SK-N-SH (cell line): ENCODE measurements at regions not wholly inside any gene's neighbourhood (a gene's known extent, or its start where the extent isn't known, plus 50 kb on each side); places are given as distances from the start of the nearest gene placed in this dataset.

ENCODE experiments used
- CTCF ChIA-PET: fragments of 300-600, 350-600 bp; formaldehyde crosslinking; extraction: SDS; loops from one replicate; lab custom pipeline; 2021; lab: Yijun Ruan, JAX
- POLR2A ChIA-PET: fragments of 350-600 bp; sonication (Branson Sonifier 250); formaldehyde crosslinking; extraction: SDS; loops from one replicate; lab custom pipeline; 2020; ENCODE audit warnings: antibody characterized with exemption, inconsistent platforms; lab: Yijun Ruan, JAX
- DNase-seq: peaks from one replicate; pipeline ENCODE4 v3.0.0; 2012
- H2AFZ ChIP-seq: fragments of 200-600 bp; sonication (generic); 2 replicates; pipeline ENCODE4 v1.8.1; 2016; ENCODE audit warnings: antibody characterized with exemption, mild to moderate bottlenecking, low read depth
- H3F3A ChIP-seq: fragments of 200-600 bp; sonication (generic); replicated peaks from 2 replicates; pipeline ENCODE3; 2016; ENCODE audit warnings: antibody characterized with exemption, mild to moderate bottlenecking; ENCODE audit not compliant: insufficient read depth
- H3K27ac ChIP-seq, 2 experiments: fragments of 200-500 bp in 1 of 2; fragments of 200-600 bp in 1 of 2; sonication (Bioruptor generic) in 1 of 2; sonication (generic), shearing (Covaris generic) in 1 of 2; 2 replicates each; pipeline versions ENCODE4 v1.5.1 to v1.6.1; 2014 to 2016; ENCODE audit warnings: low read depth in 2 of 2, inconsistent platforms in 1 of 2, low read length in 1 of 2, mild to moderate bottlenecking in 1 of 2, mixed read lengths in 1 of 2
- H3K27me3 ChIP-seq: fragments of 200-600 bp; sonication (generic), shearing (Covaris generic); 2 replicates; pipeline ENCODE4 v1.6.1; 2016; ENCODE audit warnings: mixed run types; ENCODE audit not compliant: insufficient read depth
- H3K36me3 ChIP-seq, 2 experiments: fragments of 200-500 bp in 1 of 2; fragments of 200-600 bp in 1 of 2; sonication (Bioruptor generic) in 1 of 2; sonication (generic) in 1 of 2; replicated peaks in 1 of 2; 2 replicates each; pipeline versions ENCODE3 to v1.5.1; 2014 to 2016; ENCODE audit warnings: low read length in 1 of 2, mild to moderate bottlenecking in 1 of 2; ENCODE audit not compliant: insufficient read depth in 2 of 2, control insufficient read depth in 1 of 2
- H3K4me1 ChIP-seq, 2 experiments: fragments of 200-500 bp in 1 of 2; fragments of 200-600 bp in 1 of 2; sonication (Bioruptor generic) in 1 of 2; sonication (generic), shearing (Covaris generic) in 1 of 2; 2 replicates each; pipeline versions ENCODE4 v1.5.1 to v1.6.1; 2014 to 2016; ENCODE audit warnings: low read depth in 1 of 2, low read length in 1 of 2, mixed run types in 1 of 2; ENCODE audit not compliant: insufficient read depth in 2 of 2, control insufficient read depth in 1 of 2
- H3K4me2 ChIP-seq: fragments of 200-600 bp; sonication (generic), shearing (Covaris generic); 2 replicates; pipeline ENCODE4 v1.6.1; 2017; ENCODE audit warnings: mixed run types
- H3K4me3 ChIP-seq, 2 experiments: fragments of 200-500 bp in 1 of 2; fragments of 200-600 bp in 1 of 2; sonication (Bioruptor generic) in 1 of 2; sonication (generic), shearing (Covaris generic) in 1 of 2; 2 replicates each; pipeline versions ENCODE4 v1.5.1 to v1.8.1; 2014 to 2016; ENCODE audit warnings: low read depth in 2 of 2, inconsistent platforms in 1 of 2, low read length in 1 of 2, mild to moderate bottlenecking in 1 of 2, mixed read lengths in 1 of 2, moderate library complexity in 1 of 2
- H3K79me2 ChIP-seq: fragments of 200-600 bp; sonication (generic); 2 replicates; pipeline ENCODE4 v1.8.1; 2017; ENCODE audit warnings: mild to moderate bottlenecking; ENCODE audit not compliant: insufficient read depth
- H3K9ac ChIP-seq: fragments of 200-600 bp; sonication (generic); 2 replicates; pipeline ENCODE4 v1.6.1; 2017; ENCODE audit warnings: mixed run types
- H3K9me2 ChIP-seq: fragments of 200-600 bp; sonication (generic); 2 replicates; pipeline ENCODE4 v1.6.1; 2017; ENCODE audit warnings: mixed run types
- H3K9me3 ChIP-seq: fragments of 200-600 bp; sonication (generic); 2 replicates; pipeline ENCODE4 v1.6.1; 2017; ENCODE audit warnings: mixed run types, mild to moderate bottlenecking, moderate library complexity
- H4K20me1 ChIP-seq: fragments of 200-600 bp; sonication (generic); 2 replicates; pipeline ENCODE4 v1.6.1; 2017; ENCODE audit warnings: mild to moderate bottlenecking, mixed run types; ENCODE audit not compliant: insufficient read depth
- CTCF ChIP-seq: fragments of 200-600 bp; sonication (generic); IDR thresholded peaks from 2 replicates; pipeline ENCODE4 v1.6.1; 2017; ENCODE audit warnings: antibody characterized with exemption, mild to moderate bottlenecking, moderate library complexity
- EP300 ChIP-seq, 2 experiments: IDR thresholded peaks; 2 replicates each; pipeline versions ENCODE4 v1.4.0 to v1.6.1; 2012; ENCODE audit warnings: borderline replicate concordance in 1 of 2, low read depth in 1 of 2, low read length in 1 of 2
- EZH2phosphoT487 ChIP-seq: fragments of 200-600 bp; sonication (generic); IDR thresholded peaks from 2 replicates; pipeline ENCODE4 v1.6.1; 2017; ENCODE audit warnings: low read depth, mixed run types, mild to moderate bottlenecking, antibody characterized with exemption, moderate library complexity, borderline replicate concordance
- FOXJ3 ChIP-seq: sonication (generic); formaldehyde crosslinking; IDR thresholded peaks from 2 replicates; pipeline ENCODE4 v1.5.1; 2020; ENCODE audit warnings: mild to moderate bottlenecking, missing genetic modification reagents
- GATA2 ChIP-seq: sonication (generic); formaldehyde crosslinking; IDR thresholded peaks from 2 replicates; pipeline ENCODE4 v1.5.0; 2020; ENCODE audit warnings: mild to moderate bottlenecking, missing genetic modification reagents
- IRF3 ChIP-seq: fragments of 150-350 bp; IDR thresholded peaks from 2 replicates; pipeline ENCODE4 v1.6.1; 2016; ENCODE audit warnings: mild to moderate bottlenecking, low read depth, low read length
- JUND ChIP-seq: IDR thresholded peaks from 2 replicates; pipeline ENCODE4 v1.4.0; 2012
- MAX ChIP-seq: IDR thresholded peaks from 2 replicates; pipeline ENCODE4 v1.4.0; 2012; ENCODE audit warnings: low read depth
- MEF2A ChIP-seq: IDR thresholded peaks from 2 replicates; pipeline ENCODE4 v1.4.0; 2012; ENCODE audit warnings: low read depth, borderline replicate concordance
- NFIC ChIP-seq: IDR thresholded peaks from 2 replicates; pipeline ENCODE4 v1.4.0; 2012; ENCODE audit warnings: borderline replicate concordance
- POLR2AphosphoS5 ChIP-seq: IDR thresholded peaks from 2 replicates; pipeline ENCODE4 v1.6.1; 2012; ENCODE audit warnings: low read depth, low read length
- RCOR1 ChIP-seq: fragments of 150-350 bp; IDR thresholded peaks from 2 replicates; pipeline ENCODE4 v1.6.1; 2017; ENCODE audit warnings: antibody characterized with exemption, low read length
- RFX5 ChIP-seq: IDR thresholded peaks from 2 replicates; pipeline ENCODE4 v1.6.1; 2012; ENCODE audit warnings: mild to moderate bottlenecking, improper control_type of control experiment, low read length
- SMC3 ChIP-seq: IDR thresholded peaks from 2 replicates; pipeline ENCODE4 v1.6.1; 2012; ENCODE audit warnings: low read depth, low read length, improper control_type of control experiment
- TAF1 ChIP-seq: IDR thresholded peaks from 2 replicates; pipeline ENCODE4 v1.6.1; 2012; ENCODE audit warnings: low read depth, mild to moderate bottlenecking, low read length, moderate library complexity, borderline replicate concordance
- TEAD4 ChIP-seq: IDR thresholded peaks from 2 replicates; pipeline ENCODE4 v1.4.0; 2012; ENCODE audit warnings: mild to moderate bottlenecking, borderline replicate concordance; ENCODE audit not compliant: insufficient read depth
- USF2 ChIP-seq: fragments of 150-350 bp; IDR thresholded peaks from 2 replicates; pipeline ENCODE4 v1.6.1; 2017; ENCODE audit warnings: antibody characterized with exemption, low read length, low read depth, borderline replicate concordance
- YY1 ChIP-seq: IDR thresholded peaks from 2 replicates; pipeline ENCODE4 v1.4.0; 2012; ENCODE audit warnings: low read depth, mild to moderate bottlenecking
- ZBTB33 ChIP-seq: IDR thresholded peaks from 2 replicates; pipeline ENCODE4 v1.4.0; 2012; ENCODE audit warnings: low read depth, borderline replicate concordance
- WGBS: methylation state at CpG from one replicate; pipeline ENCODE4 v1.1.6; 2017; ENCODE audit warnings: low lambda C conversion rate; 5-methylcytosine and 5-hydroxymethylcytosine counted together

GRCh38 chr3:147900851-147901250 is 491.7 kb downstream of the ZIC1 start:
- H3K27ac ChIP-seq = no peak overlapping the region
- H3F3A ChIP-seq = no peaks in the 10 kb centered on the region
- no peak overlapping the region for H2AFZ ChIP-seq
- POLR2A ChIA-PET = no interaction called here
- no peaks in the 10 kb centered on the region for H3K9me3 ChIP-seq
- H3K4me1 ChIP-seq = no peaks in the 10 kb centered on the region
- H3K9me2 ChIP-seq = no peaks in the 10 kb centered on the region
- no peak overlapping the region for H3K4me3 ChIP-seq
- no peaks in the 10 kb centered on the region for H4K20me1 ChIP-seq
- no peak overlapping the region for H3K9ac ChIP-seq
- WGBS = 66% methylated on average over 3 of the region's 3 CpGs
- DNase-seq = no peak
- no peaks in the 10 kb centered on the region for H3K79me2 ChIP-seq
- TF ChIP-seq EZH2phosphoT487 (no peak), MAX (no peak), ZBTB33 (no peak), FOXJ3 (no peak), MEF2A (no peak), SMC3 (no peak), GATA2 (CRISPR knock-in tag) (no peak)
- TF ChIP-seq, all 33 proteins: peak for 0
- CTCF ChIA-PET = no interaction called here
- H3K4me2 ChIP-seq = no peak overlapping the region
- H3K36me3 ChIP-seq = no peaks in the 10 kb centered on the region
- no peaks in the 10 kb centered on the region for H3K27me3 ChIP-seq

- WGBS = 70% methylated on average over 4 of the region's 4 CpGs
- H3K9ac ChIP-seq = no peak overlapping the region
- H3K4me1 ChIP-seq = peaks cover 2 to 7% of the 10 kb centered on the region in 2 experiments; a peak in 2 of 4 replicates
- no peaks in the 10 kb centered on the region for H3K36me3 ChIP-seq
- H2AFZ ChIP-seq = no peak overlapping the region
- no peaks in the 10 kb centered on the region for H3K9me3 ChIP-seq
- H3F3A ChIP-seq = no peaks in the 10 kb centered on the region
- ChIA-PET CTCF (no interaction called here), POLR2A (no interaction called here)
- no peak overlapping the region for H3K27ac ChIP-seq
- DNase-seq = no peak
- no peak overlapping the region for H3K4me2 ChIP-seq
- H4K20me1 ChIP-seq = no peaks in the 10 kb centered on the region
- no peak overlapping the region for H3K4me3 ChIP-seq
- no peaks in the 10 kb centered on the region for H3K79me2 ChIP-seq
- no peaks in the 10 kb centered on the region for H3K9me2 ChIP-seq
- no peaks in the 10 kb centered on the region for H3K27me3 ChIP-seq
- no peak for TF ChIP-seq YY1
- TF ChIP-seq EP300 (IDR thresholded peaks at IDR 0.05; ENCODE audit: borderline replicate concordance in 1 of 2, low read depth in 1 of 2, low read length in 1 of 2) = no peak
- TF ChIP-seq RFX5 = no peak
- TF ChIP-seq CTCF = no peak
- no peak for TF ChIP-seq JUND
- no peak for TF ChIP-seq TAF1
- no peak for TF ChIP-seq USF2
- TF ChIP-seq ZBTB33 = no peak
- no peak for TF ChIP-seq MAX
- TF ChIP-seq RCOR1 = no peak
- no peak for TF ChIP-seq IRF3
- TF ChIP-seq POLR2AphosphoS5 = no peak
- no peak for TF ChIP-seq MEF2A
- TF ChIP-seq TEAD4 = no peak
- TF ChIP-seq NFIC = no peak
Measured at GRCh38 chr3:147903026-147903425, 493.9 kb downstream of the ZIC1 start.
